ENCODE measurements at regions not wholly inside any gene's neighbourhood (a gene's known extent, or its start where the extent isn't known, plus 50 kb on each side); places are given as distances from the start of the nearest gene placed in this dataset.

GRCh38 chr11:70872955-70873735 is 379.2 kb downstream of the SHANK2 start:
- DNase-seq (ENCODE audit: low spot score): no peak

- no peak for DNase-seq (ENCODE audit: low spot score)
Measured at GRCh38 chr11:70873736-70874412, 378.5 kb downstream of the SHANK2 start.

- DNase-seq (ENCODE audit: low spot score): no peak
Measured at GRCh38 chr11:70876685-70877084, 375.7 kb downstream of the SHANK2 start.

- DNase-seq (ENCODE audit: low spot score): no peak
Measured at GRCh38 chr11:70877151-70877550, 375.2 kb downstream of the SHANK2 start.

- no peak for DNase-seq (ENCODE audit: low spot score)
Measured at GRCh38 chr11:70878366-70878765, 374.0 kb downstream of the SHANK2 start.

- no peak for DNase-seq (ENCODE audit: low spot score)
Measured at GRCh38 chr11:70879601-70880285, 372.6 kb downstream of the SHANK2 start.

GRCh38 chr11:70880416-70880815 is 372.0 kb downstream of the SHANK2 start:
- no peak for DNase-seq (ENCODE audit: low spot score)

- no peak for DNase-seq (ENCODE audit: low spot score)
Measured at GRCh38 chr11:70881948-70882715, 370.2 kb downstream of the SHANK2 start.

- no peak for DNase-seq (ENCODE audit: low spot score)
Measured at GRCh38 chr11:70882716-70883085, 369.7 kb downstream of the SHANK2 start.

- DNase-seq (ENCODE audit: low spot score): no peak
Measured at GRCh38 chr11:70883323-70883940, 368.9 kb downstream of the SHANK2 start.

GRCh38 chr11:70883973-70884623 is 368.3 kb downstream of the SHANK2 start:
- DNase-seq (ENCODE audit: low spot score): no peak

GRCh38 chr11:70885281-70886231 is 366.8 kb downstream of the SHANK2 start:
- no peak for DNase-seq (ENCODE audit: low spot score)

GRCh38 chr11:70886256-70886655 is 366.1 kb downstream of the SHANK2 start:
- DNase-seq (ENCODE audit: low spot score): no peak

- no peak for DNase-seq (ENCODE audit: low spot score)
Measured at GRCh38 chr11:70886676-70887541, 365.5 kb downstream of the SHANK2 start.

- no peak for DNase-seq (ENCODE audit: low spot score)
Measured at GRCh38 chr11:70887542-70887827, 364.9 kb downstream of the SHANK2 start.

GRCh38 chr11:70888061-70888460 is 364.3 kb downstream of the SHANK2 start:
- no peak for DNase-seq (ENCODE audit: low spot score)

GRCh38 chr11:70889411-70889810 is 363.0 kb downstream of the SHANK2 start:
- no peak for DNase-seq (ENCODE audit: low spot score)

GRCh38 chr11:70891844-70892380 is 360.5 kb downstream of the SHANK2 start:
- DNase-seq (ENCODE audit: low spot score): no peak

GRCh38 chr11:70892889-70893288 is 359.5 kb downstream of the SHANK2 start:
- no peak for DNase-seq (ENCODE audit: low spot score)

All from HuH-7.5 (cell line).